ENCODE measurements at regions not wholly inside any gene's neighbourhood (a gene's known extent, or its start where the extent isn't known, plus 50 kb on each side); places are given as distances from the start of the nearest gene placed in this dataset.
"Not testable (repeated sequence)": the region's sequence is repeated elsewhere in the genome, so short reads cannot be mapped to it uniquely, and the experiment has no call there.

DNA sequence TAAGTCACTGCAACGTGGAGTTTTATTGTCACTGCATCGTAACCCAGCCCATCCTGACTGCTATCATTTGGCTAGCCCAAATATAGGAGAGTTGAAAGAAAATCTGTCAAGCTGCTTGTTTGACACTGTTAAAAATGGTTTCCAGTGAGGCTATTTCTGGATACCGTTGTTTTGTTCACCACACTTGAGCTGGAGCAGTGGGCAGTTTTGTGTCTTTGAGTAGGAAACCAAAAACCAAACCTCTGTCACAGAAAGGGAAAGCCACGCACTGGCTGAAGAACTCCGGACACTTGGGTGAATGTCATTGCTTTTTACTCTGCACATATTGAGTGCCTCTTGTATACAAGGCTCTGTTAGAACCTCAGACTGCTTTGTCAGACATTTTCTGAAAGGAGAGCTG lies 446.4 kb upstream of the CFAP20DC start:
- no peak for DNase-seq

DNA sequence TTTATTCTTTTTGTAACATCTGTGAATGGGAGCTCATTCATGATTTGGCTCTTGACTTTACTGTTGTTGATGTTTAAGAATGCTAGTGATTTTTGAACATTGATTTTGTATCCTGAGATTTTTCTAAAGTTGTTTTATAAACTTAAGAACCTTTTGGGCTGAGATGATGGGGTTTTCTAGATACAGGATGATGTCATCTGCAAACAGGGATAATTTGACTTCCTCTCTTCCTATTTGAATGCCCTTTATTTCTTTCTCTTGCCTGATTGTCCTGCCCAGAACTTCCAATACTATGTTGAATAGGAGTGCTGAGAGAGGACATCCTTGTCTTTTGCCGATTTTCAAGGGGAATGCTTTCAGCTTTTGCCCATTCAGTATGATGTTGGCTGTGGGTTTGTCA lies 445.1 kb upstream of the CFAP20DC start:
- not testable (repeated sequence) for DNase-seq

DNA sequence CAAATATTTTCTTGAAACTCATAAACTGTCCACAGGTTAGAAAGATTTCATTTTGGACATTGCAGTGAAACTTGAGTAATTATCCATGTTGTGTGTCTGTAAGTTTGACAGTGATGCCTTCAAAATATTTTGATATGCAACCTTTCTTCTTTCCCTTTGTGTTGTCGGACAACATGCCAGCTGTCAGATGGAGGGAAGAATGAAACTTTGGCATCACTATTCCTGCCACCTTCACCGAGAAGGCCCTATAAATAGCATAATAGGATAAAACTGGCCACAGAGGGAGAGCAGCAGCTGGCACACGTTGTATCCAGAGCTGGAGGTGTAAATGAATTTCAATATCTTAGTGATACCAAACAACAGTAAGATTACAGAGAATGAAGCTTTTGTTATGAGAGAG lies 436.7 kb upstream of the CFAP20DC start:
- DNase-seq = no peak

DNA sequence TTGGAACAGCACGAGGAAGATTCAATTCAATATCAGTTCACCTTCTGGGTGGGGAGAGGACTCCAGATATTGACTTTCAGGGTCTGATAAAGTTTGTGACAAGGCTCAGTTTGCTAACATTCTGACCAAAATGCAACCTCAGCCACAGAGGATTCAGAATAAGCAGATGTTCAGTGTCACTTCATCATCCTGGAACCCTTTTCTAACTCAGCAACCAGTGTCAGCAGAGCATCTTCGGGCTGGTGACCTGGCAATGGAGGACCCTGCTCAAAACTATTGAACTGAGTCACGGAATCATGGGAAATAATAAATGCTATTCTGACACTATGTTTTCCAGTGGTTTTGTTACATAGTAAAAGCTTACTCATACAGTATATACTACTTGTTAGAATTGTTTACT lies 433.4 kb upstream of the CFAP20DC start:
- DNase-seq = no peak

DNA sequence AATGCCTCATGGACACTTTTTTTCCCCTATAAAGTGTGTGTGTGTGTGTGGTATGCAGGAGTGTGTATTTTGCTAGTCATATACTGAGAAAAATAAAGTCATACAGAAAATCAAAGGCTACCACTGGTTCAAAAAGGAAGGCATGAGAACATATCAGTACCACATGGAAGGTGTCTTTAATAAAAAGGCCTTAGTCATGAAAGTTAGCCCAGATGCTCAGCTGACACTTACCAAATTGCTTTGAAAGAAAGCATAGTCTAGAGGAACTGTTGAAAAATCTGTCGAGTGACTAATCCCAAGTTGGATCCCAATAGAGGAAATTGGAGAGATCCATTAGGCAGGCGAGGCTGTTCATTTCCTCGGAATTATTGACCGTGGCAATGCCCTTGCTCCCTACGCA lies 432.9 kb upstream of the CFAP20DC start:
- no peak for DNase-seq

DNA sequence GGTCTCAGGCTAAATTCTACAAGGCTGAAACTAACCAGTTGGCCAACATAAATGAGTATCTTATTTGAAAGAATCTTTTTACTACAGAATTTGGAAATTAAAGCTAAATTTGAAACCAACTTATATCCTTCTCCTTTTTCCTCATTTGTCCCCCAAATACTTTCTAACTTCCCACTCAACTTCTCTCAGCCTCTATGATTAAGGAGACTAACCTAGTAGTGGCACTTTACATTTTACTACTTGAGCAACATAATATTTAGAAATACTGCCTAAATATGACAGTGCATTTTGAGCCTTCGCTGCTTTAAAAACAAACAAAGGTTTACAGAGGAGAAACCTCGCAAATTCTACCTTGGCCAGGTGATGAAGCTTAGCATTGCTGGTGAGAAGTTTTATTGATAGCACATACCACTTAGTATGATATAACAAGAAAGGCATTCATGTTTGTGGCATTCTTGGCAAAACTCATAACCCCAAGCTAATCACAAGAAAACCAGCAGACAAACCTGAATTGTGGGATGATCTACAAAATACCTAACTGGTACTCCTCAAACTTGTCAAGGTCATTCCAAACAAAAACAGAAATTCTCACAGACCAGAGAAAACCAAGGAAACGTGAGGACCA lies 432.1 kb upstream of the CFAP20DC start:
- no peak for DNase-seq

DNA sequence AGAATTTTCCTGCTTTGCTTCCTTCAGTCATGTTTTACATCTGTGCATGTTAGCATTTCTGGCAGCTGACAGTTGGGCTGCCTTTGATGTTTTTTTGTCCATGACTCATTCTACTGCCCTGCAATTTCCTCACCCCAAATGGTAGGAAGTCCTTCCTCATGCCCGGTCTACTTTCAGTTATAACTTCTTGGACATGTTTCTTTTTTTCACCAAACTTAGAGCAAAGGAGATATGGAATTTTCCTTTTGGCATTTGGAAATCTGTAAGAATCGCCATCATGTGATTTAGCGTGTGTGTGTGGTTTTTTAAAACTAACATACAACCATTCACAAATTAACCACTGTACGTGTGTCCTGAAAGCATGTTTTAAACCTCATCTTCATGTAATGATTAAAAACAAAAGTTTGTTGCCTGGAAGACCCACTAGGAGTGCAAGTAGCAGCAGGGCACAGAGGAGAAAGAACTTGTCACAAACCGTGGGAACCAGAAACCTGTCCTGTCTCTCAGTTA lies 430.7 kb upstream of the CFAP20DC start:
- no peak for DNase-seq

DNA sequence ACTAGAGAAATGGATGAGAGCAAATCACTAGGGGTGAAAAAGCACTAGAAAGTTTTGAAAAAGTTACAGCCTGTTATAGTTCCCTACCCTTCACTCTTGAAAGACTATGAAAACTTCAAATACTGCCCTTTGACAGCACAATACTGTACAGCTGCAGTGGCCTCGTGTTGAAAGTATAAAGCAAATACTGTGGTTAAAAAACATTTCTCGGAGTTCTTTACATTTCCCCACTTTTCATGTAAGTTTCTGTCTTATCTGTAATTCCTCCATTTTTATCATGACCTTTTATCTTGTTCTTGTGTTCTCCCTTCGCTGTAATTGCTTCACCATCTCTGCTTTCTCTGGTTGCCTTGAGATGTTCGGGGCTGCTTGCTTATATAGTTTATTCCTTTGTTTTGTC lies 423.8 kb upstream of the CFAP20DC start:
- no peak for DNase-seq

DNA sequence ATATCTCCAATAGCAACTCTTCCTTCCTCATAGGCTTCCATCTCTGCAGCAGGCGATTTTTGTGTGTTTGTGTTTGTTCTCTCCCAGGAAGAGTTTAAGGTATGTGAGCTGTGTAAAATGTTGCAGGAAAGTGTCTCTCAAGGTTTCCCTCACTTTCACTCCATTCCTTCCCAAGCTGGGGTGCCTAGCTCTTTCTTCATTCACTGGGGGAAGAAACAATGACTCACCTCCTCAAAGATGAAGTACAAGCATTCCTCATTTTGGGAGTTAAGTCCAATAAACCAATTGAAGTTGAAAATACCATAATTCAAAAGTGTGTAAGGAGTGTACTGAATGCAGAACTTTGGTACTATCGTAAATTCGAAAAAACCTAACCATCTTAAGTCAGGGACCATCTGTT lies 422.7 kb upstream of the CFAP20DC start:
- no peak for DNase-seq

DNA sequence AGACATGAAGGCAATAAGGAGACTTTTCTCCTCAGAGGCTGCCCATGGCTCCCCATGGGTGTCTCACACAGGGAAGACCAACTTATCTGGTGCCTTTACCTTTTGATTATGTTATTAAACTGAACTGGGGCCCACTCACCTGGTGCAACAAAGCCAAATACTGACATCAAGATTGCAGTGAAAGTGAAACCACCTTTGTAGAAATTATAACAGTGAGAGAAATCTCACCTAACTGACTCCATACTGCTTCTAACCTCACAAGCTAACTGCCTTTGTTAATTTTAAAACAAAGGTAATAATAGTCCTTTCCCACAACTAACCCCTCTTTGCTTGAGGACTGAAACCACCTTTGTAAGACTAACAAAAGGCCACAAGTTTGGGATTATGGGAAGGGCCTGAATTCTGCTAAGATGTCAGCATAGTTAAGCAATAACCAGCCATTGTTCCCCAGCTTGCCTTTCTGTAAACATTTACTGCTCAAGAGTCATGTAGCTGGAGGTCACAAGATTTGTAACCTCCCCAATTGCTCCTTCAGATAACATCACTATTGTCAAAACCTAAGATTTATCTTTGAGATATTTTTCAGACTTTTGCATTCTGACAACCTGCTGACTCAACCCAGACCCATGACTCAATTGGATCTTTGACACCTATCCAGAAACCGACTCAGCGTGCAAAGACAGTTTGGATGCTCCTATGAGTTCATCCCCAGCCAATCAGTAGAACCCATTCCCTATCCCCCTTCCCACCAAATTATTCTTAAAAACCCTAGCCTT lies 420.3 kb upstream of the CFAP20DC start:
- no peak for DNase-seq

DNA sequence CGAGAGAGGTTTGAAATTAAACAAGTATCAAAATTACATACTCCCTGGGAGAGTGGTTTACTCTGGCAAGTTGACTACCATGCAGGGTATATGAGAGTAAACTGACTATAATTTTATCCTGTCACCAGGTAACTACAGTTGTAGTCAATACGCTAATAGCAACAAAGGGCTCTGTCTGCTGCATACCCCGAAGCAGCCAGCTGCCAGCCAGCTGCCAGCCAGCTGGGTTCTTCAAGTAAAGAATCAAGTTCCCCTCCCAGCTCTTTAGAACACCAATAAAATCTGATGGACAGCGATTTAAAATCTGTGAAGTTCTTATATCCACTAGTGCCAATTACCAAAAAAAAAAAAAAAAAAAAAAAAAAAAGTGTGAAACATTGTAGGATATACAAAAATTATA lies 417.7 kb upstream of the CFAP20DC start:
- no peak for DNase-seq

DNA sequence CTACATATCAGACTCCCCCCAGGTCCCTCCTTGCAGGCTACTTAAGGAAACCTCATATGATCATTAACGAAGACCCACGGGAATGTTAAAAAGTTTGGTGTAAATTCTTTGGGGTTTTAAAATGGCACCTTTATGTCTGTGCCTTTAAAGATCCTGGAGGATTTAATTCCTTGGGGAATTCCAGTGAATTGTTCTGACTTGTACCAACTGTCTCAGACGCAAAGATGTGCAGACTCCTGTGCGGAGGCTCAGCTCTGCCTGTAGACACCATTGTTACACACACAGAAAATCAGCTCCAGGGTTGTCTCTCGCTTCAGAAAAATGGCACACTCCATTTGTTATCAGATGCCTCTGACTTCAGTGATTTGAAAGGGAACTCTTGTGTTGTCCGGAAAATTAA lies 414.4 kb upstream of the CFAP20DC start:
- no peak for DNase-seq

DNA sequence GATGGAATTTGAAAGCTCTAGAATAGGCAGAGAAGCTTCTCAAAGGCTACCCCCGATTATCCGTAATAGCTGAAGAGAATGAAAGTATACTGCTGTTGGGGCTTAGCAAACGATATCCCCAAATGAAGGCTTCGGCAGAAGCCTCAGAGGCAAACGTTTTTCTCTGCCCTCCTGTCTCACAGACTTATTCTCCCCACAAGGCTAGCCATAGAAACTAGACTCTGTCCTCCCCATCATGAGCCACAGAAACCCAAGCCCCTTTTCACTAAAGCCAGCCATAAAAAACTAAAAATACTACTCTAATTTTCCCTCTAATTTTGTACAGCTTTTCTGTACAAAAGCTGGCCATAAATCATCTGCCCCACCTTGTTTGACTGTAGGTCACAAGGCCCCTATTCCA lies 413.4 kb upstream of the CFAP20DC start:
- DNase-seq = no peak

DNA sequence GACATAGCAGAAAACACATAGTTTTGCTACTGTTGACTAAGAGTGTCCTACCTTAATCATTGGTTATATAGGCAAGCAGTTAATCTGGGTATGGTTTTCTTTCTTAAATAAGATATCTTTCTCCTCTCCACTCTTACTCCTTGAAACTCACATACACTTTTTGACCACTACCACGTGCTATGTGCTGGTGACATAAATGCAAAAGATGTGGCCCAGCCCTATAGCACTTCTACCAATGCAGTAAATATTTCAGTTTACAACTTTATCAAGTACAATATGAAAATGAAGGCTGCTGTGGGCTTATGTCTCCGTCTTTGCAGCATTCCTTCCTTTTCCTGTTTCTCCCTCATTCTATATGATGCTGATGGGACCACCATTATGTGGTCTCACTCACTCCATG lies 410.2 kb upstream of the CFAP20DC start:
- no peak for DNase-seq

DNA sequence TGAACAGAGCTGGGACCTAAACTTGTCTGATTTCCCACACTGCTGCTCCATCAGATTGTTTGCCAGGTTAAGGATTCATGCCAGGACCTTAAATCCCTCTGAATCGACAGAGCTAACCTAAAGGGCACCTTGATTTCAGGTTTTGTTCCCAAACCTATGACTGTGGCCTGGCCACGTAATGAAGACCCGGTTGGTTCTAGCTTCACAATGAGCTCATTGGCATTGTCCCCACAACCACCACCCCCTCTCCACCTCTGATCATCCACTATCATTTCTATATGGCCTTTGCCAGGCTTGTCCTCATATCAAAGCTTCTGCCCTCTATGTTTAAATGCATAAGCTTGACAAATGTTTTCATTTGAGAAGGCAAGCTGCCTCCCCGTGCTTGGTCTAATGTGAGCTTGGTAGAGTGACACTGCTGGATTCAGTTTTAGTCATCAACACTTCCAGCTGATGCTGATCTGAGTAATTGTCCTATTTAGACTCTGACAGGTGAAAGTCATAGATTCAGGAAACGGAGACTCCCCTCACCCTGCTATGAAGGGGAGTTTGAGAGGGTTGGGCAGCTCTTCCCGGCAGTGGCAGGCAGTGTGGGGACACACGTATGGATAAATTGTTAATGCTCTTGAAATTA lies 407.1 kb upstream of the CFAP20DC start:
- DNase-seq = no peak

DNA sequence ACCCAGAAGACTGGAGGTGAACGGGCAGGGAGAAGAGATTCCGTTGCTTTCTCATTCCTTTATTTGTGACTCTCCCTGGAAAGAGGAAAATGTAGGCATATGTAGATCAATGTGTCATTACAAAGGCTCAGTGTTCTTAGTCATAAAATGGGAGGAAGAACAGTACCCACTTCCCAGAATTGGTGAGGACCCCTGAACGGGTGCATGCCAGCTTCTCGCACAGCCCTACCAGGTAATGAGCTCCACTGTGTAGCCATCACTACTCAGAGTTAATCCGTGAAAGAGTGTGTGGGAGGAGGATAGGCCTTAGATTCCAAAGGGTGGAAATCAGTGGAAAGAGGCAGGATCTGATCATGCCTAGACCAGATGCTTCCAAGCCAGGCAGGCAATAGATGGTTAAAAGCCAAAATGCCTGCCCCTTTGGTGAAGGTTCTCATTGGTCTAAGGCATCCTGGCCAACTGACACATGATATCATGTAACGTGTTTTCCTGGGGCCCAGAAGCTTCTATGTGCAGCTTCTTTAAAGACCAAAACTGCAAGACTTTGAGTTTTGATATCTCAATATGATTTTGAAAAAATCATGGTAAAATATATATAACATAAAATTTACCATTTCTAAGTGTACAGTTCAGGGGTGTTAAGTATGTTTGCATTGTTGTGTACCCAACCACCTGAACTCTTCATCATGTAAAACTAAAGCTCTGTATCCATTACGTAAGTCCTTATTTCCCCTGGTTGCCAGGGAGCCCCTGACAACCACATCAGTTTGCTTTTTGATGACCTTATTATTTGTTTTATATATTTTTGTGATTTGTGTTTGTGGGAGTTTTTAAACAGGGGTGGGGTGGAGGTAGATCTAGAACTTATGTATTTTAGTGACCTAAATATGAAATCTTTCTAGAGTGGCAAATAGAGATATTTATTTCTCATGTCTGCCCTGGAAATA lies 402.2 kb upstream of the CFAP20DC start:
- DNase-seq = no peak

DNA sequence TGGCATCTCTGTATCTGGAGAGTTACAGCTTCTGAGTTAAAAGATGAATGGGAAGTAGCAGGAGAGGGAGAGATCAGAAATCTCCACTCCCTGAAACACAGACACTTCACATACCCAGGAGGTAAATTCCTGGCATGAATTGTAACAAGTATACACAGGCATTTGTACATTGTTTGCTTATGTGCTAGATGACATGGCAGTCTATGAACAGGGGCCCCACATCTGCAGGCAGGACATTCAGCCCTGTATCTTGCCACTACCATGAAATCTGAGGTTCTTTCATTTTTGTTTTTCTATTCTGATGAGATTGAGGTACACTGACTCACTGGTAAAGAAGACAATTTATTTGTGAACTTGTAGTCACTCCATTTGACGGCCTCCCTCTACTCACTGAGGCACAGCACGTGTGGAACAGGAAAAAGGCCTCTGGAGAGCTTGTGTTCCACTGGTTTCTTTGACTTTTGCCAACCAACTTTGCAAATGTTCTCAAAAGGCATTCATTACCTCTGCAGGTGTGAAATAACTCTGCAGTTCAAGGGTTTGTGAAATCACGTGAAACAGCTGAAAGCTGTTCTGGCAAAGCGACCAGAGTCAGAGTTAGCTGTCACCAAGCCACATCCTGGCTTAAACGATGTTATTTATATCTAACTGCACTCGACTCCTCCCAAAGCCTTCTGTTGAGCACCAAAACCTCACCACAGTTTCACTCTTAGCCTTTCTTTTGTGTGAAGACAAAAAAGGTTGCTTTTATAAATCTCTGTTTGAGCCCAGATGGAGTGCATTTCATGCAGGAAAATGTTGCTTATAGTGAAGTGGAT lies 401.3 kb upstream of the CFAP20DC start:
- DNase-seq = no peak

DNA sequence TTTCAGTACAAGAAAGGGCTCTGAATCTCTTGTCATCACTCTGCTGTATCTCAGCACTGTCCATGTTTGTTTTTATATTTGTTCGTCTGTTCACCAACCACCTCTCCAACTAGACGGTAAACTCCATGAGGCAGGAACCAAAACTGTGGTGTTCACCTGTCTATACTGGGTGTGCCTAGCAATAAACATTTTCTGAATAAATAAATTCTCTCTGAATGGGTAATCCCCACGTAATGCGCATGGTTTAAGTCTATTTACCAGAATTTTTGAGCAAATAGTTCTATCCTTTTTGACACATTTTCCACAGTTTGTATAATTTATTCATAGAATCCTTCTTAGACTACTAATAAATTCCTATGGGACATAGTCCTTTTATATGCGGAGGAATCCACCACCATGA lies 400.6 kb upstream of the CFAP20DC start:
- no peak for DNase-seq

DNA sequence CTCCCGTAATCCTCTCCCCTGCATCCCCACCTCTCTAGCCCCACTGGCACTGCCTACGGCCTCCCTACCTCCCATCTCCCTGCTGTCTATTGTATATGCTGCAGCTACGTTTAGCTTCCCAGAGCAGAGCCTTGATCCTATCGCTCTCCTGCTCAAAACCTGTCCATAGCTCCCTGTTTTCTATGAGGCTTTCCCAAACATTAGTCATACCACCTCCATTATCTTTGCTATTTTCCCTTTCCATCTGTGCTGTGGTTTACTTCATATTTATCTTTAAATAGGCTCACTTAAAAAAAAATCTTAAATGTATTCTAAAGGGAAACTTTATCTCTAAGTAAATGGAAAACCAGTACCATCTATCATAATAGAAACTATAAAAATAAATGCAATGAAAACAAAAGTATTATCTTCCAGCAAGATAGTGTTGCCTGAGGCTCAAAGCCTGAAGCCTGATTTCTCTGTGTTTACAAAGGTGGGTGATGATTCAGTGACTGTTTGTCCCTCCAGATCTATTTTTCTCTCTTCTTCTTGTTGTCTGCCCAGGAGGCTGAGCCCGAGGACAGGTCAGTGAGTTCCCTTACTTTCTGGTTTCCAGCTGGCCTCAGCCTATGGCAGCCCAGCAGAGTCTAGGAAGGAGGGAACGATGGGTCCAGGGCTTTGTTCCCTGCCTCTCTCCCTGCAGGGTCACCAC lies 397.1 kb upstream of the CFAP20DC start:
- no peak for DNase-seq

DNA sequence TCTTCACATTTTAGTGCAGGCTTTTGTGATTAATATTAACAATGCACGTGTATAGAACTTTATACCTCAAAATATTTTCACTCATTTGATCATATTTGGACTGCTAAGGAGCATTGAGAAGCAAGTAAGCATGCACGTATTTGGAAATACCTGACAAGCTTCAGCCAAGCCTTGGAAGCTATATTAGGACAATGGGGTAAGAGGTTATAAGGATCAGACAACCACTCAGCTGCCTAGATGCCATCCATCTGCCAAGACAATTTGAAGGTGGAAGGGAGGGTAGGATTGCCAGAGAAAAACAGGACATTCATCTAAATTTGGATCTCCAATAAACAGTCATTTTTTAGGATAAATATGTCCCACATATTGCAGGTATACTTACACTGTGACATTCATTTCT lies 394.9 kb upstream of the CFAP20DC start:
- DNase-seq = no peak

DNA sequence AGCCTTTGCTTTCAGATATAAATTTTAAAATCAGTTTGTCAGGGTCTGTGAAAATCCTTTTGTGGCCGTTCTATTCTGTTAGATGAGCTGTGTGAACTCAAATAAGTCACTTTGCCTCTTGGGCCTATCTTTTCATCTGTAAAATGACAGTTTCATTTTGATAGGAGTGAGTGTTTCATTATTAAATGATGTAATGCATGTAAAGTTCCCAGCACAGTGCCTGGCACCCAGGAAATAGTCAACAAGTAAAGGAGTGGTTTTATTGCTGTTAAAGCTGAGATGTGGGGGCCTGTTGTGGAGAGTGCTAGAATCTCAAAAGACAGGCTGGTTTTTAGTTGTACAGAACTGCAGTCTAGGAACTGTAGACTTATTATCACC lies 394.5 kb upstream of the CFAP20DC start:
- DNase-seq = no peak

Data from right forelimb (tissue), 1 donor.